ENCODE measurements at regions not wholly inside any gene's neighbourhood (a gene's known extent, or its start where the extent isn't known, plus 50 kb on each side); places are given as distances from the start of the nearest gene placed in this dataset.

- Histone ChIP-seq H3K4me2 (ENCODE audit: control insufficient read depth, extremely low read depth, insufficient read depth, low read depth, low read length) (no peak overlapping the region), H3K9ac (ENCODE audit: control insufficient read depth, extremely low read depth, insufficient read depth, low read length) (no peak overlapping the region), H3K4me3 (ENCODE audit: control insufficient read depth in 2 of 3, extremely low read depth in 1 of 3, insufficient read depth in 2 of 3, low read depth in 1 of 3, low read length in 3 of 3) (no peak overlapping the region), H3K36me3 (ENCODE audit: control insufficient read depth in 2 of 2, extremely low read depth in 1 of 2, insufficient read depth in 2 of 2, low read length in 2 of 2) (no peaks in the 10 kb centered on the region), H3K27me3 (ENCODE audit: control insufficient read depth, extremely low read depth, insufficient read depth, low read length) (no peaks in the 10 kb centered on the region), H3K79me2 (ENCODE audit: control insufficient read depth, insufficient read depth, low read length) (no peaks in the 10 kb centered on the region), H3K9me1 (ENCODE audit: control insufficient read depth, extremely low read depth, insufficient read depth, low read length) (no peaks in the 10 kb centered on the region), H3K27ac (ENCODE audit: control insufficient read depth, insufficient read depth, low read length) (no peak overlapping the region), H3K4me1 (ENCODE audit: control insufficient read depth, extremely low read depth, insufficient read depth, low read length) (no peaks in the 10 kb centered on the region), H2AFZ (ENCODE audit: control insufficient read depth, low read length) (no peak overlapping the region), H4K20me1 (ENCODE audit: control insufficient read depth, extremely low read depth, insufficient read depth, low read length) (no peaks in the 10 kb centered on the region), H3K9me3 (ENCODE audit: control insufficient read depth, low read depth, low read length) (no peaks in the 10 kb centered on the region)
- dilution Hi-C loops (cut with MboI; ENCODE audit: extremely low pct_ligation_motif_present, low sequenced_read_pairs), result no loop called here
- FAIRE-seq, result no peak
- no peak for TF ChIP-seq EZH2 (IDR thresholded peaks at IDR 0.05; ENCODE audit: low read length)
- TF ChIP-seq CTCF (optimal IDR thresholded peaks at IDR 0.05 in 1 of 3, IDR thresholded peaks at IDR 0.05 in 1 of 3, conservative IDR thresholded peaks at IDR 0.05 in 1 of 3; ENCODE audit: extremely low read depth in 1 of 3, insufficient read depth in 2 of 3, low read length in 3 of 3), result no peak
- DNase-seq (ENCODE audit: low read depth, low spot score), result no peak
Observed at GRCh38 chr13:108433976-108434755, 164.6 kb downstream of the TNFSF13B start.

GRCh38 chr13:108435393-108436149 is 166.1 kb downstream of the TNFSF13B start:
- TF ChIP-seq EZH2 (IDR thresholded peaks at IDR 0.05; ENCODE audit: low read length) (no peak), CTCF (optimal IDR thresholded peaks at IDR 0.05 in 1 of 3, IDR thresholded peaks at IDR 0.05 in 1 of 3, conservative IDR thresholded peaks at IDR 0.05 in 1 of 3; ENCODE audit: extremely low read depth in 1 of 3, insufficient read depth in 2 of 3, low read length in 3 of 3) (no peak)
- FAIRE-seq (no peak), DNase-seq (ENCODE audit: low read depth, low spot score) (no peak)
- no peaks in the 10 kb centered on the region for H3K4me1 ChIP-seq (ENCODE audit: control insufficient read depth, extremely low read depth, insufficient read depth, low read length)
- H3K4me2 ChIP-seq (ENCODE audit: control insufficient read depth, extremely low read depth, insufficient read depth, low read depth, low read length), result no peak overlapping the region
- no peaks in the 10 kb centered on the region for H4K20me1 ChIP-seq (ENCODE audit: control insufficient read depth, extremely low read depth, insufficient read depth, low read length)
- no peaks in the 10 kb centered on the region for H3K27me3 ChIP-seq (ENCODE audit: control insufficient read depth, extremely low read depth, insufficient read depth, low read length)
- H3K27ac ChIP-seq (ENCODE audit: control insufficient read depth, insufficient read depth, low read length), result no peak overlapping the region
- no peak overlapping the region for H2AFZ ChIP-seq (ENCODE audit: control insufficient read depth, low read length)
- H3K9ac ChIP-seq (ENCODE audit: control insufficient read depth, extremely low read depth, insufficient read depth, low read length), result no peak overlapping the region
- no peaks in the 10 kb centered on the region for H3K9me3 ChIP-seq (ENCODE audit: control insufficient read depth, low read depth, low read length)
- H3K9me1 ChIP-seq (ENCODE audit: control insufficient read depth, extremely low read depth, insufficient read depth, low read length), result no peaks in the 10 kb centered on the region
- H3K36me3 ChIP-seq (ENCODE audit: control insufficient read depth in 2 of 2, extremely low read depth in 1 of 2, insufficient read depth in 2 of 2, low read length in 2 of 2), result no peaks in the 10 kb centered on the region
- no peaks in the 10 kb centered on the region for H3K79me2 ChIP-seq (ENCODE audit: control insufficient read depth, insufficient read depth, low read length)
- no peak overlapping the region for H3K4me3 ChIP-seq (ENCODE audit: control insufficient read depth in 2 of 3, extremely low read depth in 1 of 3, insufficient read depth in 2 of 3, low read depth in 1 of 3, low read length in 3 of 3)
- dilution Hi-C loops (cut with MboI; ENCODE audit: extremely low pct_ligation_motif_present, low sequenced_read_pairs), result no loop called here

Data from keratinocyte (primary cell).